HK-2 (cell line): ENCODE measurements at regions not wholly inside any gene's neighbourhood (a gene's known extent, or its start where the extent isn't known, plus 50 kb on each side); places are given as distances from the start of the nearest gene placed in this dataset.
"Not testable (repeated sequence)": the region's sequence is repeated elsewhere in the genome, so short reads cannot be mapped to it uniquely, and the experiment has no call there.

Experiments
- DNase-seq: peaks from one replicate; pipeline ENCODE4 v3.0.0-alpha.2; 2018; ENCODE audit not compliant: unreplicated experiment

GRCh38 chr9:22829236-22829635 lies 382.6 kb downstream of the DMRTA1 start:
- no peak for DNase-seq

GRCh38 chr9:22838266-22838665 lies 391.6 kb downstream of the DMRTA1 start:
- DNase-seq = no peak

DNA sequence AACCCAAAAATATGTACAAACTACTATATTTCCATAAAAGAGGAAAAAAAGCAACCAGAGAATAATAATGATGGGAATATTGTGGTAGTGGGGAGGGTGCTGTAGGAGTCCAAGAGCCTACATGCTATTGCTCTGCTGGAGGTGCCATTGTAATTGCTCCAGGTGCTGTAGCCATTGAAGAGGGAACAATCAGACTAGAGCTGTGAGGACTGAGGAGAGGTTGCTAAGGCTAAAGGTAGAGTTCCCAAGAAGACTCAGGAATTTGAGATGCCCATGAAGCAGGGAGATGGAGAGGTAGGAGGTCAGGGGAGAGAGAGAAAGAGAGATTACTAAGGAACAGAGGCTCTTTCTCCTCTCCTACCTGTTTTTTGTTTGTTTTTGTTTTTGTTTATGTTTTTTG lies 394.0 kb downstream of the DMRTA1 start:
- DNase-seq = no peak

GRCh38 chr9:22845243-22845642 lies 398.6 kb downstream of the DMRTA1 start:
- not testable (repeated sequence) for DNase-seq

GRCh38 chr9:22855980-22856379 lies 409.4 kb downstream of the DMRTA1 start:
- no peak for DNase-seq

DNA sequence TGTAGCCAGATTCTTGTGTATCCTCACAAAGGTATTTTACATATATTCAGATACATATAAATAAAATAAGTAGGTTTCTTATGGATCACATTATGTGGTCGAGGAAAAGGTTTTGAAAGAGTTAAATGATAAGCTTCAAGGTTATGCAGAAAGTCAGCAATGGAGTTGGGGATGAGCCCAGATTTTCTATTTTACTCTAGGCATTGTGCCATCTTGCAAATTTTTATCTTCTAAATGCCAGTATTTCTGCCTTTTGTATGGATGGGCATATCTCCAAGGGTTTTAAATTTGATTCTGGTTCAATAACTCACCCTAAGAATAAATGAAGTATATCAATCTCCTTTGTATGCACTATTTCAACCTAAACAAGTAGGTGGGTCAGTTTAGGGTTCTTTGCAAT lies 410.7 kb downstream of the DMRTA1 start:
- no peak for DNase-seq

GRCh38 chr9:22863106-22863505 lies 416.5 kb downstream of the DMRTA1 start:
- DNase-seq = no peak

DNA sequence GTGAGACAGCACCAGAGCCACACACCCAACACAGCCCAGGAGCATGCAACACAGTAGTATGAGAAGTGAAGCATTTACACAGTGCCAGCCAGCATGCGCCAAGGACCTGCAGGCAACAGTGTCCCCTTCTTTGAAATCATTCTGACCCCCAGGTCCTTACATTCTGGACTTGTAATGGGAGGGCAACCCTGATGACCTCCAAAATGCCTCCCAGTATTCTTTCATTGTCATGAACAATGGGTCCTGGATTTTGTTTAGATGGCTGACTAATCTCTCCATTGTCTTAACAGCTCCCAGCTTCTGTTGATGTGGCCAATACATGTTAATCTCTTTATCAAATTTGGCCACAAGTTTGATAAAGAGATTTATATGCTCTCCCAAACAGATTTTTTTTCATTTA lies 417.1 kb downstream of the DMRTA1 start:
- DNase-seq = no peak

- no peak for DNase-seq
These were observed 446.7 kb downstream of the DMRTA1 start for GRCh38 chr9:22893196-22893843.

DNA sequence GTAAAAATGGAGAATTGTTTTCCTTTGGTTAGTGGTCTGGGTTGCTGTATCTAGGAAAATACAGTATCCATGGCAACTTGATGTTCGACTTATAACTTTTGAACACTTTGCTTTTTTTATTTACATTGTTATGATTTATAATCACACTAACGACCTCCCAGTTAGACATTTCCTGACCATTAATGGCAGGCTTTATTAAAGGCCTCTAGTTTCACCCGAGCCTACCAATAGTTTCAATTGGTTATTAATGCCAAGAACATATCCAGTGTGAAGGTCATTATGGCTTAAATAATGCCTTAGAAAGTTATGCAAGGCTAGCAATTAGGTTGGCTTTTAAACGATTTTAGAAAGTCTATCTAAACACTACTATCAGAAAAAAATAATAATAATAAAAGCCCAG lies 452.0 kb downstream of the DMRTA1 start:
- DNase-seq = no peak

- no peak for DNase-seq
These were observed 465.0 kb downstream of the DMRTA1 start for GRCh38 chr9:22911632-22912031.

- DNase-seq = no peak
These were observed 466.4 kb downstream of the DMRTA1 start for GRCh38 chr9:22913026-22913425.

DNA sequence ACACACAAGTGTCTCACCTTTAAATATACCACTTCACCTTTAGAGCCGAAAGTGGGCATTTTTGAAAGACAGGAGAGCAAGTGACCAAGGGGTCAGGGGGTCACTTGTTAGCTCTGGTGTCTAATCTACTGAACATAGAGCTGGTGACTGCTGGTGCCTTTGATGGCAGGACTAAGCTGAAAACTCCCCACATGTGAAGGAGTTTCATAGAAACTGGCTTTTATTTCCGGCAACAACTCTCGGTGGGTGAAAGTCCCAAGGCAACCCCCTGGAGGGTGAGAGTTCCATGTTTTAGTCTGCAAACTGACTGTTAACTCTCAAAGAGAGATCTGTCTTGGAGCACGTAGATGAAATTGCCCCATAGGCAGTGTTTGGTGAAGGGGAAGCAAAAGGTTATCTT lies 466.9 kb downstream of the DMRTA1 start:
- DNase-seq = no peak

- DNase-seq = no peak
These were observed 469.5 kb downstream of the DMRTA1 start for GRCh38 chr9:22916148-22916547.

DNA sequence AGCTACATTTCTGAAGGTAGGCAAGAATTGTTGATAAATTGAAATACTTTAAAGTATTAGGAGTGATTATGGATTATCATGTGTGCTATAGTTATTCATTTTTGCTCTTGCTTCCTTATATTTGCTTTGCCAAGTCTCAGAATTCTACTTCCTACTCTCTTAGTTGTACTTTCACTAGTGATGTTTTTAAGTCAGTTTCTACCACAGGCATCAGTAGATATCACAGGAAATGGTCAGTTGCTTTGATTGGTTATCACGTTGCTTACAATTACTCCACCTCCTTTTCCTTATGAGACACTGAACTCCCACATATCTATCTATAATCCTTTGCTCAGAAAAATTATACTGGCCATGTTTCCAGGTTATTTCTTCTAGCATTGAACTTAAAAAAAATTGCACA lies 472.8 kb downstream of the DMRTA1 start:
- DNase-seq = no peak

DNA sequence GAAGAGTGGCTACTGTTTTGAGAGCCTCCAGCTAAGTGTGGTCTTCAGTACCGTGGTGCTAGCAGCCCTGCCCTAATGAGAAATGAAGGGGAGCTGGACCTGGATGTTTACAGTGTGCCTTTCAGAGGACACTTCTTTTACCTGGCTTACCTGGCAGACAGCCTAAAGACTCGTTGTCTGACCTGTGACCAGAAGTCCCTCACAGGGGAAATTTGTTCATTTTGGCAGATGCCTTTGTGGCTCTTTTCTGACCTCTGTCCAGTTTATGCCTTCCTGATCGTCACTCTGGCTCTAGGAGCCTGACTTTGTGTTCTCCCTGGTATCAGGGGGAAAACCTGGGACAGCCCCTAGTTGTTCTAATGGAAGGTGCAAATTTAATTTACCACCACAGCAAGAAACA lies 475.1 kb downstream of the DMRTA1 start:
- no peak for DNase-seq

DNA sequence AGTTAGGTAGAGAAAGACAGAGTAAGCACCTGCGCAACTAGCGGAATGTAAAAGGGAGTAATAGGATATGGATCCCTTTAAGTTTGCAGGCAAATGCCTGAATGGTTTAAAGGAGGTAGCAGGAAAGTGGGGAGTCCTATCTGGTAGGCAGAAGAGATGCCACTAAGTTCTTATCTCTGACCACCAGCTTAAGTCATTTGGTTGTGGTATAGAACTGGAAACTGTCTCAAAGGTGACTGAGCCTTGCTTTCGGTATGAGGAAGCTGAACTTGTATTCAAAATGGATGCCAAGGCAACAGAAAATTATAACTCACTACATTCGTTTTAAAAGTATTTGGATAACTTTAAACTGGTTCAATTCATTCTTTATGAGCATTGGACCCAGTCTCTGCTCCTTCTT lies 475.6 kb downstream of the DMRTA1 start:
- DNase-seq = no peak

GRCh38 chr9:22954550-22954949 lies 507.9 kb downstream of the DMRTA1 start:
- no peak for DNase-seq

DNA sequence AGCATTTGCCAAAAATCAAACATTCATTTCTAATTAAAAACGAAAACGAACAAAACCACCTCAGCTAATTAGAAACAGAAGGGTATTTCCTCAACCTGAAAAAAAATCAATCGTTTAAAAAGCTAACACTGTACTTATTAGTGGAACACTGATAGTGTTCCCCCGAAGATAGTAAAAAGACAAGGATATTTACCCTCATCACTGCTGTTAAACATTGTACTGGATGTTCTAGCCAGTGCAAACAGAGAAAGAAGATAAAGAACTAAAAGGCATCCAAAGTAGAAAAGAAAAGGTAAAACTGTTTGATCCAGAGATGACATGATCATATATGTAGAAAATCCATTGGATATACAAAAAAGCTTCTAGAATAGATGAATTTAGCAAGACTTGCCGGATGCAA lies 508.3 kb downstream of the DMRTA1 start:
- no peak for DNase-seq

- DNase-seq = no peak
These were observed 522.8 kb downstream of the DMRTA1 start for GRCh38 chr9:22969350-22969979.

DNA sequence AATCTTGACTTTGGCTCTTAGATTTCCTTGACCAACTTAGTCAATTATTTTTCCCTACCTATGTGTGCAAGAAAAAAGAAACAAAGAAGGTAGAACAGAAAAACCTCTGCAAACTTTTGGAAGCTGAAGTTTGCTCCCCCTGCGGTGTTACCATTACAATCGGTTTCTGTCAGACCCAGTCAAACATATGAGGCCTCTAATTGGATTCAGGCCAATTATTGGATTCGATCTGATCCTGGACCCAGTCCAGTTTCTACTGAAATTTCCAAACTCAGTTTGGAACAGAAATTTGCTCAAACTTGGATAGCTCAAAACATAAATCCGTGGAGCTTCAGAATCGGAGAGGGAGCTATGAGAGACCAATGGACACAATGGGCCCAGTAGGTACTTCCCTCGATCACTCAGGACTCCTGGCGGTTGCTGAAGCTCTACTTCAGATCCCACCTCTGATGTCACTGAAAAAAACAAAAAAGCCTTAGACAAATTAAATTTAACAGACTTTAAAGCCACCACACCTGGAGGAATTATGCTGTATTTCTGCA lies 523.9 kb downstream of the DMRTA1 start:
- DNase-seq = no peak

GRCh38 chr9:22975951-22976350 lies 529.3 kb downstream of the DMRTA1 start:
- DNase-seq = no peak

- DNase-seq = no peak
These were observed 529.8 kb downstream of the DMRTA1 start for GRCh38 chr9:22976454-22976853.

DNA sequence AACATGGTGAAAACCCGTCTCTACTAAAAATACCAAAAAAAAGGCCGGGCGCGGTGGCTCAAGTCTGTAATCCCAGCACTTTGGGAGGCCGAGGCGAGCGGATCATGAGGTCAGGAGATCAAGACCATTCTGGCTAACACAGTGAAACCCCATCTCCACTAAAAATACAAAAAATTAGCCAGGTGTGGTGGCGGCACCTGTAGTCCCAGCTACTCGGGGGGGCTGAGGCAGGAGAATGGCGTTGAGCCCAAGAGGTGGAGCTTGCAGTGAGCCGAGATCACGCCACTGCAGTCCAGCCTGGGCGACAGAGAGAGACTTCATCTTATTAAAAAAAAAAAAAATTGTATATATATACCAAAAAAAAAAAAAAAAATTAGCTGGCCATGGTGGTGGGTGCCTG lies 533.8 kb downstream of the DMRTA1 start:
- not testable (repeated sequence) for DNase-seq
